ENCODE measurements at regions not wholly inside any gene's neighbourhood (a gene's known extent, or its start where the extent isn't known, plus 50 kb on each side); places are given as distances from the start of the nearest gene placed in this dataset.

DNA sequence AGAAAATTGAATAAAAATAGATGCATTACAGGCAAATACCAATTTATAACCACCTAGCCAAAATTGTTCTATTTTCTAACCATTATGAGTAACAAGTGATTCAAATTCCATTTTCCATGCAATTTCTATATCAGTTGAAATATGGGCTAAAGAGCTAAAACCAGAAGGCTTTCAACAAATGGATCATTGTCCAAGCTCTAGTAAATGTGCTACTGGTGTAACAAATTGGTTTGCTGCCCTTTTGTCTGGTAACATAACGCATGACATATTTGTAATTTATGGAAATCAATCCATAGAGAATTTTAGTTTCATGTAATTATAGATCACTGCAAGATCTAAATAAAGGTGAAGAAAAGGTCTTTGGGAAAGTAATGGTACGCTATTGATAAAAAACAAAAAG is 708.0 kb upstream of the GRAMD2B start:
- TF ChIP-seq CTCF (conservative IDR thresholded peaks at IDR 0.05; ENCODE audit: low read depth, low read length) (no peak), EZH2phosphoT487 (IDR thresholded peaks at IDR 0.05; ENCODE audit: borderline replicate concordance, low read length) (no peak)
